BJ (cell line): ENCODE measurements at regions not wholly inside any gene's neighbourhood (a gene's known extent, or its start where the extent isn't known, plus 50 kb on each side); places are given as distances from the start of the nearest gene placed in this dataset.

Experiments used
- CTCF ChIA-PET: fragments of 350-600 bp; formaldehyde crosslinking; extraction: SDS; loops from one replicate; lab custom pipeline; 2021; ENCODE audit warnings: antibody characterized with exemption, inconsistent platforms; lab: Yijun Ruan, JAX
- POLR2A ChIA-PET: fragments of 300-600 bp; sonication (Branson Sonifier 250); formaldehyde crosslinking; extraction: SDS; loops from one replicate; lab custom pipeline; 2021; ENCODE audit warnings: antibody characterized with exemption; lab: Charles Lee
- DNase-seq: peaks from one replicate; pipeline ENCODE4 v3.0.0-alpha.2; 2011; ENCODE audit warnings: low read depth
- H3K27me3 ChIP-seq: 2 replicates; pipeline ENCODE4 v1.6.0; 2011; ENCODE audit warnings: low read length; ENCODE audit not compliant: control insufficient read depth, insufficient read depth
- H3K36me3 ChIP-seq: 2 replicates; pipeline ENCODE4 v1.5.1; 2011; ENCODE audit warnings: low read length; ENCODE audit not compliant: control insufficient read depth, insufficient read depth
- H3K4me3 ChIP-seq: 2 replicates; pipeline ENCODE4 v1.5.1; 2011; ENCODE audit warnings: low read depth, mild to moderate bottlenecking, control low read depth, low read length
- TF ChIP-seq, protein P1 (sequence below): IDR thresholded peaks from 2 replicates; pipeline ENCODE4 v1.5.1; 2011; ENCODE audit warnings: low read depth, mild to moderate bottlenecking, control low read depth, inconsistent platforms, low read length, moderate library complexity; ENCODE audit not compliant: insufficient read depth

DNA sequence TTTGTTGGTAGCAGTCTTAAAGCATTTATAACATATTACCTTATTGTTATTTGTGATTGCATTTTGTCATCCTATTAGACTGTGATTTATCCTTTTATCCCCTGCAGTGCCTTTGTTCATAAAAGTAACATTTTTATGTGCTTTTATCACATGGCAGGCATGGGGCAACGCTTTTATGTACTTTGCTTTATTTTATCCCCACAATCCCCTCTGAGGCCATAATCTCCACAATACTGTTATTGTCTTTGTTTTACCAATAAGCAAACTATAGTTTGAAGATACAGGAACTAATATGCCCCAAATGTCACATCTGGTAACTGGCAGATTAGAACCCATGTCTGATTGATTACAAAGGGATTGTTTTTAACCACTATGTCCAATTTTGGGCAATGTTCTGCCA, 613.5 kb downstream of the REEP3 start:
- no peak for DNase-seq
- CTCF ChIA-PET = no interaction called here
- TF ChIP-seq, protein P1, sequence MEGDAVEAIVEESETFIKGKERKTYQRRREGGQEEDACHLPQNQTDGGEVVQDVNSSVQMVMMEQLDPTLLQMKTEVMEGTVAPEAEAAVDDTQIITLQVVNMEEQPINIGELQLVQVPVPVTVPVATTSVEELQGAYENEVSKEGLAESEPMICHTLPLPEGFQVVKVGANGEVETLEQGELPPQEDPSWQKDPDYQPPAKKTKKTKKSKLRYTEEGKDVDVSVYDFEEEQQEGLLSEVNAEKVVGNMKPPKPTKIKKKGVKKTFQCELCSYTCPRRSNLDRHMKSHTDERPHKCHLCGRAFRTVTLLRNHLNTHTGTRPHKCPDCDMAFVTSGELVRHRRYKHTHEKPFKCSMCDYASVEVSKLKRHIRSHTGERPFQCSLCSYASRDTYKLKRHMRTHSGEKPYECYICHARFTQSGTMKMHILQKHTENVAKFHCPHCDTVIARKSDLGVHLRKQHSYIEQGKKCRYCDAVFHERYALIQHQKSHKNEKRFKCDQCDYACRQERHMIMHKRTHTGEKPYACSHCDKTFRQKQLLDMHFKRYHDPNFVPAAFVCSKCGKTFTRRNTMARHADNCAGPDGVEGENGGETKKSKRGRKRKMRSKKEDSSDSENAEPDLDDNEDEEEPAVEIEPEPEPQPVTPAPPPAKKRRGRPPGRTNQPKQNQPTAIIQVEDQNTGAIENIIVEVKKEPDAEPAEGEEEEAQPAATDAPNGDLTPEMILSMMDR = no peak
- H3K27me3 ChIP-seq = no peaks in the 10 kb centered on the region
- H3K36me3 ChIP-seq = no peaks in the 10 kb centered on the region
- POLR2A ChIA-PET = no interaction called here
- no peak overlapping the region for H3K4me3 ChIP-seq

DNA sequence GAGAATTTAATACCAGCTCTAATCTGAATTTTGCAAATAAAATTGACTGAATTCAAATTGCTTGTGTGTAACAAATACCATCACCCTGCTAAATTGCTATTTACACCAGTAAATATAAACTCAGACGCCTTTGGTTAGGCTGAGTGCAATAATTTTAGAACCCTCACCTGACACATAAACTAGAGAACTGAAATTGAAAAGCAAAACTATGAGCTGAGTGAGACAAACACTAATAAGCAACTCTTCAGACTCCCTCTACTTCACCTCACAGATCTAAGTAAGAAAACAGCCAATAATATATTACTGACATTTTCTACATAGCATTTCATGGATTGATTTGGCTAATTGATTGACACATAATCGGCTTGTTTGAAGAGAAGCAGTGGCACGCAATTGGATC, 621.2 kb downstream of the REEP3 start:
- DNase-seq = no peak
- no peak overlapping the region for H3K4me3 ChIP-seq
- TF ChIP-seq, protein P1 = no peak
- ChIA-PET POLR2A (no interaction called here), CTCF (no interaction called here)
- H3K36me3 ChIP-seq = no peaks in the 10 kb centered on the region
- no peaks in the 10 kb centered on the region for H3K27me3 ChIP-seq

DNA sequence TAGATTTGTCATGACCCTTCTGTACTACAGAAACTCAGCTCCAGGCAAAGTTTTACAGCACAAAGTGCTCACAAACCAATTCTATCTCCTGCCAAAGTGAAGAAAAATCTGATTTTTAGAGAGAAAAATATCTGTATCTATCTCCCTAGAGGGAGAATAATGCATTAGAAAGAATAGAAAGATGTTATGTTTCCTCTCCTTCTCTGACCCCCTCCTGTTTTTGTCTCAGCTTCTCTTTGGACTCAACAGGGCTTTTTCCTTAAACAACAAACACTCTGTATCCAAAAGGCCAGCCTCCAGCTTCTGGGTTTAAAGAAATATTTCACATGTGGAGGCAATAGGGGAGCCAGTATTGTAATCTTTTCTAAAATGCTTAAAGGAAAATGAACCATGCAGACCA, 627.4 kb downstream of the REEP3 start:
- TF ChIP-seq, protein P1 = no peak
- Histone ChIP-seq H3K36me3 (no peaks in the 10 kb centered on the region), H3K4me3 (no peak overlapping the region), H3K27me3 (no peaks in the 10 kb centered on the region)
- ChIA-PET POLR2A (no interaction called here), CTCF (no interaction called here)
- DNase-seq = no peak

DNA sequence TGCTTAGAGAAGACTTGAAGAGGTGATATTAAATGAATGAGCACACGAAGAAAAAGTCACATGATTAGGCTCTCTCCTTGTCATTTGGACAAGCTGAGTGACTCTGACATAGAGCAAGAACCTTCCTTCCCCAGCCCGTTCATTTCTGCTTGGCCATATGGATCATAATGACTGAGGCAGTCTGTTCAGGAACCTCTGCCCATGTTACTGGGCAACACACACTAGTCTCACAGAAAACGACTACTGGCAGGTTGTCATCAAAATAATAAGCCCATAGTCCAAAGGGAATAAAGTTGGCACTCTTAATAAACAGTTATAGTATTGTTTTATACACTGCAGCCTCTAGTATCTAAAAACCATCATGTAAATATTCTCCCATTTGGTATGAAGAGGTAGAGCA, 635.0 kb downstream of the REEP3 start:
- Histone ChIP-seq H3K27me3 (no peaks in the 10 kb centered on the region), H3K4me3 (no peak overlapping the region), H3K36me3 (no peaks in the 10 kb centered on the region)
- POLR2A ChIA-PET = no interaction called here
- TF ChIP-seq, protein P1 = no peak
- CTCF ChIA-PET = interaction anchor here (0.8 kb wide), 1 partner anchor 71 kb away, joined by 4 read pairs; no protein-coding TSS in a partner anchor
- DNase-seq = no peak

DNA sequence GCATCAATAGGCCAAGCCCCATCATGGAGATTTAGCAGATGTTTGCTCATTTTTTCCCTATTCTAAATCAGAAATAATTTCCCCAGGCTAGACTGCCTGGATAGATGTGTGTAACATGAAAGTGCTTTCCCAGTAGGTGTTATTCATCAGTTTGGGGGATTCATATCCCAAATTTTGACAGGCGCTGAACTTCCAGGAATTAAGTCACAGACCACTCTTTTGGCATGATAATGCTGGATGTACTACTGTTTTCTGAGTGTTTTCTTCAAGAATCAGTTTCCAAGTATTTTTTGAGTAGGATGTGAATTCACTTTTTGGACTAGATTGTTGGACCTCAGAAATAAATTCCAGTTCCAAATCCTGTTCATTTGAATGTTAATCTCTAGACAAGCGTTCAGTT, 637.4 kb downstream of the REEP3 start:
- Histone ChIP-seq H3K36me3 (no peaks in the 10 kb centered on the region), H3K27me3 (no peaks in the 10 kb centered on the region), H3K4me3 (no peak overlapping the region)
- ChIA-PET POLR2A (no interaction called here), CTCF (no interaction called here)
- no peak for DNase-seq
- TF ChIP-seq, protein P1 = no peak
